Heart left ventricle (tissue), 16 donors: ENCODE measurements at regions not wholly inside any gene's neighbourhood (a gene's known extent, or its start where the extent isn't known, plus 50 kb on each side); places are given as distances from the start of the nearest gene placed in this dataset.

Experiments
- ATAC-seq, 4 donors: fragments of 200-7000 bp; cut with Tn5 transposase; one replicate each; pipeline ENCODE4 v1.9.1; 2020 to 2022; ENCODE audit warnings: moderate library complexity in 4 of 4, mild to moderate bottlenecking in 3 of 4, moderate number of reproducible peaks in 1 of 4
- DNase-seq, 5 donors: peaks; one replicate each; pipeline ENCODE4 v3.0.0-alpha.2; 2020
- H3K27ac ChIP-seq, 12 donors: fragments of 200-600 bp; sonication (generic) in 4 of 12; one replicate each; pipeline versions ENCODE4 v1.5.0 to v1.8.0; 2016 to 2022; ENCODE audit warnings: mild to moderate bottlenecking in 2 of 12
- H3K27me3 ChIP-seq, 9 donors: fragments of 200-600 bp; sonication (generic) in 2 of 9; one replicate each; pipeline versions ENCODE4 v1.5.1 to v1.8.0; 2016 to 2022; ENCODE audit warnings: mild to moderate bottlenecking in 3 of 9
- H3K36me3 ChIP-seq, 9 donors: fragments of 200-600 bp; sonication (generic) in 2 of 9; one replicate each; pipeline versions ENCODE4 v1.5.0 to v1.8.0; 2018 to 2022; ENCODE audit warnings: mild to moderate bottlenecking in 2 of 9
- H3K4me1 ChIP-seq, 12 donors: fragments of 200-600 bp; sonication (generic) in 4 of 12; one replicate each; pipeline versions ENCODE4 v1.5.0 to v1.8.0; 2016 to 2022; ENCODE audit warnings: mild to moderate bottlenecking in 3 of 12
- H3K4me3 ChIP-seq, 12 donors: fragments of 200-600 bp; sonication (generic) in 4 of 12; one replicate each; pipeline versions ENCODE4 v1.5.0 to v1.8.0; 2017 to 2022; ENCODE audit warnings: mild to moderate bottlenecking in 9 of 12, moderate library complexity in 4 of 12
- H3K9me3 ChIP-seq, 12 donors: fragments of 200-600 bp; sonication (generic) in 4 of 12; one replicate each; pipeline versions ENCODE4 v1.5.0 to v1.8.0; 2016 to 2022; ENCODE audit warnings: mild to moderate bottlenecking in 1 of 12
- POLR2A ChIP-seq, 2 donors: fragments of 450-650 bp; IDR thresholded peaks; one replicate each; pipeline ENCODE4 v1.6.1; 2017; ENCODE audit warnings: antibody characterized with exemption in 2 of 2, mild to moderate bottlenecking in 2 of 2, moderate library complexity in 2 of 2
- WGBS, 4 donors: extraction: QIAGEN DNeasy Blood & Tissue Kit in 2 of 4; methylation state at CpG; one replicate each; pipeline versions ENCODE4 v1.1.5 to v1.1.7; 2013 to 2018; 5-methylcytosine and 5-hydroxymethylcytosine counted together
- intact Hi-C, 10 donors: fragments of 100-400 bp; cut with DNase I; formaldehyde crosslinking; loops; one replicate each; pipeline versions ENCODE4 v1.11.1 to v1.14.2; 2022
- TF ChIP-seq, protein P1 (sequence below), 12 donors: fragments of 200-600 bp; sonication (generic) in 4 of 12; IDR thresholded peaks; one replicate each; pipeline versions ENCODE4 v1.5.0 to v1.8.0; 2018 to 2022; ENCODE audit warnings: antibody characterized with exemption in 12 of 12, mild to moderate bottlenecking in 5 of 12
- donor health status: ischemic (EF 13 %, LVEDD 7.1; RV severe dilation, severe dysfunction).
- donor health status: healthy with polysubstance abuse.
- donor health status: DM: no; HTN: yes; CAD: no.
- donor health status: DM: no; HTN: no; CAD: no.
- donor health status: ischemic (EF 25% LVEDD 6.9; RV normal size, moderate dysfunction).
- donor health status: ischemic (EF 25% LVEDD 5.7; RV mildly dilated, moderate dysfunction).
- donor health status: healthy.
- donor health status: DM: yes; HTN: yes; CAD: no.
- donor health status: ischemic (EF 35%, LVEDD 5.7; RV mildly dilated, moderate dysfunction).
- donor health status: nonischemic (EF 11% LVEDD 7.7; RV severe dilation, severe dysfunction).
- donor health status: DM: yes; HTN: yes; CAD: no.
- donor health status: PGD.
- donor health status: ischemic (EF 29% LVEDD 5.4; RV normal size, mild dysfunction).
- donor health status: nonischemic (EF 23%, LVEDD 6.1; RV moderate dilation, normal function).

GRCh38 chr10:55146032-55146431 is 345.0 kb upstream of the PCDH15 start:
- Histone ChIP-seq H3K27me3 (no peaks in the 10 kb centered on the region), H3K4me1 (no peaks in the 10 kb centered on the region), H3K9me3 (no peaks in the 10 kb centered on the region), H3K4me3 (no peak overlapping the region), H3K36me3 (no peaks in the 10 kb centered on the region), H3K27ac (no peak overlapping the region)
- ATAC-seq (no peak), DNase-seq (no peak)
- intact Hi-C loops: no loop called here
- WGBS, 4 donors: 61 to 70% (median 65%) methylated on average over 5 of the region's 5 CpGs
- no peak for TF ChIP-seq POLR2A (IDR thresholded peaks at IDR 0.05)
- TF ChIP-seq, protein P1, sequence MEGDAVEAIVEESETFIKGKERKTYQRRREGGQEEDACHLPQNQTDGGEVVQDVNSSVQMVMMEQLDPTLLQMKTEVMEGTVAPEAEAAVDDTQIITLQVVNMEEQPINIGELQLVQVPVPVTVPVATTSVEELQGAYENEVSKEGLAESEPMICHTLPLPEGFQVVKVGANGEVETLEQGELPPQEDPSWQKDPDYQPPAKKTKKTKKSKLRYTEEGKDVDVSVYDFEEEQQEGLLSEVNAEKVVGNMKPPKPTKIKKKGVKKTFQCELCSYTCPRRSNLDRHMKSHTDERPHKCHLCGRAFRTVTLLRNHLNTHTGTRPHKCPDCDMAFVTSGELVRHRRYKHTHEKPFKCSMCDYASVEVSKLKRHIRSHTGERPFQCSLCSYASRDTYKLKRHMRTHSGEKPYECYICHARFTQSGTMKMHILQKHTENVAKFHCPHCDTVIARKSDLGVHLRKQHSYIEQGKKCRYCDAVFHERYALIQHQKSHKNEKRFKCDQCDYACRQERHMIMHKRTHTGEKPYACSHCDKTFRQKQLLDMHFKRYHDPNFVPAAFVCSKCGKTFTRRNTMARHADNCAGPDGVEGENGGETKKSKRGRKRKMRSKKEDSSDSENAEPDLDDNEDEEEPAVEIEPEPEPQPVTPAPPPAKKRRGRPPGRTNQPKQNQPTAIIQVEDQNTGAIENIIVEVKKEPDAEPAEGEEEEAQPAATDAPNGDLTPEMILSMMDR (IDR thresholded peaks at IDR 0.05): no peak

DNA sequence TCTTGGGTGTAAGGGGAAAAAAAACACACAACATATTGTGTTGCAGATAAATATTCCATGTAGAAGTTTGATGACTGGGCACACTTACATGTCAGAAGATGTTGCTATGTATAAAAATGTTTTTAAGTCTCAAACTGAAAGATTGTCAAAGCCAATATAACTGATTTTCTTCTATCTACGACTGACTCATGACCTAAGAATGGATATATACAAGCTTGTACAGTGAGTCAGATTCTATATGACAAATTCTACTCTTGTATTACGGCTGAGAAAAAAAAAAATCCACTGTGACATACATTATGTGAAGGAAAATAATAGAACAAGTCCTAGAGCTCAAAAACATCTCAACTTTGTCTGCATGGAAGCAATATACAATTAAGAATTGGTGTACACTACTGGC is 343.0 kb upstream of the PCDH15 start:
- no peaks in the 10 kb centered on the region for H3K36me3 ChIP-seq
- no peak for ATAC-seq
- H3K27ac ChIP-seq: no peak overlapping the region
- TF ChIP-seq, protein P1 (IDR thresholded peaks at IDR 0.05): no peak
- TF ChIP-seq POLR2A (IDR thresholded peaks at IDR 0.05): no peak
- no peaks in the 10 kb centered on the region for H3K4me1 ChIP-seq
- no peaks in the 10 kb centered on the region for H3K9me3 ChIP-seq
- H3K4me3 ChIP-seq: no peak overlapping the region
- intact Hi-C loops: no loop called here
- no peak for DNase-seq
- no peaks in the 10 kb centered on the region for H3K27me3 ChIP-seq
- WGBS, 4 donors: 78 to 92% (median 84%) methylated on average over 2 of the region's 2 CpGs

- Histone ChIP-seq H3K27ac (no peak overlapping the region), H3K36me3 (no peaks in the 10 kb centered on the region), H3K27me3 (no peaks in the 10 kb centered on the region), H3K4me1 (no peaks in the 10 kb centered on the region), H3K9me3 (peaks cover 0 to 14% (median 0%) of the 10 kb centered on the region in 12 donors), H3K4me3 (no peak overlapping the region)
- no peak for DNase-seq
- no peak for ATAC-seq
- intact Hi-C loops: no loop called here
- TF ChIP-seq, protein P1 (IDR thresholded peaks at IDR 0.05): no peak
- TF ChIP-seq POLR2A (IDR thresholded peaks at IDR 0.05): no peak
Observed at GRCh38 chr10:55141892-55142291, 340.9 kb upstream of the PCDH15 start.

GRCh38 chr10:55137063-55137462 is 336.0 kb upstream of the PCDH15 start:
- Histone ChIP-seq H3K4me1 (no peaks in the 10 kb centered on the region), H3K36me3 (no peaks in the 10 kb centered on the region), H3K9me3 (peaks cover 0 to 23% (median 0%) of the 10 kb centered on the region in 12 donors), H3K27ac (no peak overlapping the region), H3K27me3 (no peaks in the 10 kb centered on the region), H3K4me3 (no peak overlapping the region)
- intact Hi-C loops: no loop called here
- WGBS, 4 donors: 95 to 99% (median 97%) methylated on average over 2 of the region's 2 CpGs
- TF ChIP-seq POLR2A (IDR thresholded peaks at IDR 0.05): no peak
- TF ChIP-seq, protein P1 (IDR thresholded peaks at IDR 0.05): no peak
- ATAC-seq: no peak
- no peak for DNase-seq
